Hematopoietic multipotent progenitor cell treated with erythropoietin and hydrocortisone succinate and interleukin-3 and kit ligand, for 4 days (in vitro differentiated cells): ENCODE measurements at regions not wholly inside any gene's neighbourhood (a gene's known extent, or its start where the extent isn't known, plus 50 kb on each side); places are given as distances from the start of the nearest gene placed in this dataset.
"Not testable (repeated sequence)": the region's sequence is repeated elsewhere in the genome, so short reads cannot be mapped to it uniquely, and the experiment has no call there.

Source experiments
- DNase-seq: peaks from one replicate; pipeline ENCODE4 v3.0.0-alpha.2; 2015

DNA sequence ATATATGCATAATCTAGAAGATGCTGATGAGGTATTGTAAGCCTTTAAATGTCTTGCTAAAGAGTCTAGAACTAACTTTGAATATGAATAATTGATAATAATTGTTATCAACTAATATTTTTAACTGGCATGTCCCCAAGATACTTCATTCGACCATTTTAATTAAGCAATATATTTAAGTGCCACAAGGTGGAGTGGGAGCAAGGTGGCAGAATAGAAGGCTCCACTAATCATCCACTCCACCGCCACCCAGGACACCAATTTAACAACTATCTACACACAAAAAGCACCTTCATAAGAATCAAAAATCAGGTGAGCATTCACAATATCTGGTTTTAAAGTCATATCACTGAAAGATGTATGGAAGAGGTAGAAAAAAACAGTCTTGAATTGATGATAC is 409.6 kb downstream of the SEC23A start:
- no peak for DNase-seq

GRCh38 chr14:38669027-38669426 is 413.1 kb upstream of the CLEC14A start:
- DNase-seq: no peak

DNA sequence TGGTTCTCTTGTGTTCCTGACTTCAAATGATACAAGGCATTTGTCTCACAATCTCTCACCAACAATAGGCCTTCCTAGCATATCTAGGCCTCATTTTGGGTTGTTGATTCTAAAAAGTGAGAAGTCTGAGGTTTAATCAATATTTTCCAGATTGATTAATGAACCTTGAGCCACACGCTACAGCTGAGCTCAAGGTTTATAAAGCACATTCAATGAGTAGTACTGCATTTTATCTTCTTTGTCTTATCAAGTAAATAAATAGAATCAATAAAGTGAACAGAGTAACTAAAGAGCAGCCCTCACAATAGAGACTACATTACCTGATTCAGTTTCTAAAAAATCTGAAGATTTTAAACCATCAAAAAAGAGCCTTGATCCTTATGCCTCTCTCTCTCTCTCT is 407.5 kb upstream of the CLEC14A start:
- DNase-seq: no peak

DNA sequence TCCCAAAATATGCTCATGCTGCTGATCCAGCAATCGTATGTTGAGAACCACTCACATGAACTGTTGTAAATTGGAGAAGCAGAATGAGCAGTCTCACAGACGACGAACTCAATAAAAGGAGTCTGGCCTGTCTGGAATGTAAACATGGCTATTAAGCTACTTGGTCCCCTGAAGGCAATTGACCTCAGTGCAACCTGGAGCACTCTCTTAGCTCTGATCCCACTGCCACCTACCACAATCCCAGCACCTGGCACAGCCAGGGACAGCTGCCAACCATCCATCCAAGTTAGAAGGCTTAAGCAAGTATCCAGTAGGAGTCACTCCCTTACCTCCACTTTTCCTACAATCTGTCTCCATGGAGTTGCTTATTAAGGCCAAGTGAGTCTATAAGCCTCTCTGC is 406.9 kb upstream of the CLEC14A start:
- DNase-seq: no peak

DNA sequence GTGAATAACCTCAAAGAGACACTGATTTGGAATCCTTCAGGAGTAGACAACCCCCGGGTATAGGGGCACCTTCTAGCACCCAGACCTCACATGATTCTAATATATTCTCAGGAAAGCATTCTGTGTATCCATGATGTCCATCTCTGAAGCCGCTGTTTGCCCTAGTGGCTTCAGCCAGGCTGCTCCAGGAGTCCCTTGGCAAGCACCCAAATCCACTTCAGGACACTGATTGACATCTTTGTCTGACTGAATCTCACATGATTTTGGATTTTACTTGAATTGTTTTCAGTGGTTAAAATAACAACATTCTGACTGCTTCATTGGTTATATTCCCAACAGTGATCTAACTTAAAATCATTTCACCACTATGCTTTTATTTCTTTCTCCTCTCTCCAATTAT is 390.5 kb upstream of the CLEC14A start:
- no peak for DNase-seq

- DNase-seq: not testable (repeated sequence)
Observed at GRCh38 chr14:38634913-38635312, 379.0 kb upstream of the CLEC14A start.

DNA sequence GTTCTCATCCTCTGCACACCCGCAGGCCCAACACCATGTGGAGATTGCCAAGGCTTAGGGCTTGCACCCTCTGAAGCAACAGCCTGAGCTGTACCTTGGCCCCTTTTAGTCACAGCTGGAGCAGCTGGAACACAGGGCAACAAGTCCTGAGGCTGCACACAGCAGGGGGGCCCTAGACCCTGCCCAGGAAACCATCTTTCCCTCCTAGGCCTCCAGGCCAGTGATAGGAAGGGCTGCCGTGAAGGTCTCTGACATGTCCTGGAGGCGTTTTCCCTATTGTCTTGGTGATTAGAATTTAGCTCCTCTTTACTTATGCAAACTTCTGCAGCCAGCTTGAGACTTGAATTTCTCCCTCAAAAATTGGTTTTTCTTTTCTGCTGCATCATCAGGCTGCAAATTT is 373.5 kb upstream of the CLEC14A start:
- no peak for DNase-seq

GRCh38 chr14:38627163-38627562 is 371.3 kb upstream of the CLEC14A start:
- DNase-seq: no peak

DNA sequence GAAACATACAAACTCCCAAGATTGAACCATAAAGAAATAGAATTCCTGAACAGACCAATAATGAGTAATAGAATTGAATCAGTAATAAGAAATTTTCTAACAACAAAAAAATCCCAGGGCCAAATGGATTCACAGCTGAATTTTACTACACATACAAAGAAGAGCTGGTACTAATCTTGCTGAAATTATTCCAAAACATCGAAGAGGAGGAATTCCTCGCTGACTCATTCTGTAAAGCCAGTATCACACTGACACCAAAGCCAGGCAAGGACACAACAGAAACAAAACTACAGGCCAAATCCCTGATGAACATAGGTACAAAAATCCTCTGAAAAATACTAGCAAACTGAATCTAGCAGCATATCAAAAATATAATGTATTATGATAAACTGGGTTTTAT is 367.8 kb upstream of the CLEC14A start:
- DNase-seq: no peak

- DNase-seq: peak; percentile 9
Observed at GRCh38 chr14:38618514-38618913, 362.6 kb upstream of the CLEC14A start.

- DNase-seq: no peak
Observed at GRCh38 chr14:38616959-38617358, 361.1 kb upstream of the CLEC14A start.

DNA sequence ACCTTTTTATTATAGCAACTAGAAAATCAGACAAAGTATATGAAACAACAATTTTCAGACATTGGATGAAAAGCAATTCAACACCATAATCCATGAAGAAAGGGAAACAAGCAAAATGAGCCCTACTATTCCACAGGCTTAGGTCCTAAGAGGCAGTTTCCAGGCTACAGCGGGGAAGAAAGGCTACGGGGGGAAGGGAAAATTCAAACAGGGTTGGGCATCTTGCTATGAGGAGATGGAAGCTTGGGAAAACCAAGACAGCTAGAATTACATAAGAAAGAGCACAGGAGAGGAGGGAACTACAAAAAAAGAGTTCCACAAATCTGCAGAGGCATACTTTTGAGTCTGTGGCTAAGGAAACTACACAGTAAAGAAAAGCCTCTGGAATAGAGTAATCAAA is 356.0 kb upstream of the CLEC14A start:
- no peak for DNase-seq

GRCh38 chr14:38608244-38608643 is 352.4 kb upstream of the CLEC14A start:
- no peak for DNase-seq

- DNase-seq: peak; percentile 4
Observed at GRCh38 chr14:38605193-38606114, 349.6 kb upstream of the CLEC14A start.

DNA sequence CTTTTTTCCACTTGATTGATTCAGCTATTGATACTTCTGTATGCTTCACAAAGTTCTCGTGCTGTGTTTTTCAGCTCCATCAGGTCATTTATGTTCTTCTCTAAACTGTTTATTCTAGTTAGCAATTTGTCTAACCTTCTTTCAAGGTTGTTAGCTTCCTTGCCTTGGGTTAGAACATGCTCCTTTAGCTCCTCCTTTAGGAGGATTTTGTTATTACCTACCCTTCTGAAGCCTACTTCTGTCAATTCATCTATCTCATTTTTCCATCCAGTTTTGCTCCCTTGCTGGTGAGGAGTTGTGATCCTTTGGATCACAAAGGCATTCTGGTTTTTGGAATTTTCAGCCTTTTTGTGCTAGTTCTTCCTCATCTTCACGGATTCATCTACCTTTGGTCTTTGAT is 344.7 kb upstream of the CLEC14A start:
- peak; percentile 5 for DNase-seq

DNA sequence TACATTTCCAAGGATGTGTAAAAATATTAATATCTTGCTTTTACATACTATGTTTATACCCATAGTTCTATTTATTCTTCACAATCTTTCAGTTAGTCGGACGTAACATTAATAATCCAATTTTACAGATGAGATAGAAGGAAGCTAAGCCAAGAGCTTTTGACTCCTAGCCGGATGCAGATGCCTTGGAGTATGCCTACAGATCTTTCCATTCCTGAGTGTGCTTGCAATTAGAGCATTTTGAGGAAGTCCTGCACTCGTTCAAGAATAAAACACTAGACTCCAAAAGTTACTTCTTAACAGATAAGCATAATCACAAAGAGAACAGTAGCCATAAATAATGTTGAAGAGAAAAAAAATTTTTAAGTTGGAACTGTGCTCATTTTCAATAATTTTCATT is 337.6 kb upstream of the CLEC14A start:
- DNase-seq: no peak

DNA sequence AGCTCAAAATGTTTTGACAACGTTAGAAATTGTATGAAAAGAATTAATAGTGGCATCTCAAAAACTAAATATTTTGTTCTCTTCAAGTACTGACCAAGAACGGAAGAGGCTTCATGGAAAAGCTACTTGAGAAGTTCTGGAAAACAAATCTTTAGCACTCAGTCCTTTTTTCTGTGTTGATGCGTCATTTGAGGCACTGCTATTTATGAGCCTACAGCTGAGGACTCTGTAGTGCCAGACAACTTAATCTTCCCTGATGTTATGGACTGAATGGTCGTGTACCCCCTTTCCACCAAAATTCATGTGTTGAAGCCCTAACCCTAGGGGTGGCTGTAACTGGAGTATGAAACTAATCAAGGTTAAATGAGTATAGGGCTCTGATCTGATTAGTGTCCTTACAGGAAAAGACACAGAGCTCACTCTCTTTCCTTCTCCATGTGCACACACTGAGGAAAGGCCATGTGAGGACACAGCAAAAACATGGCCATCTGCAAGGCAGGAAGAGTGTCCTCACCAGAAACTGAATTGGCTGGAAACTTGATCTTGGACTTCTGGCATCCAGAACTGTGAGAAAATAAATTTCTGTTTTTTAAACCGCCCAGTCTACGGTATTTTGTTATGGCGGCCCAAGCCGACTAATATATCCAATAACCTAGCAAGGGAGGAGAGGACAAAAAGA is 337.0 kb upstream of the CLEC14A start:
- no peak for DNase-seq

- DNase-seq: no peak
Observed at GRCh38 chr14:38589747-38590350, 334.0 kb upstream of the CLEC14A start.

GRCh38 chr14:38583471-38583870 is 327.6 kb upstream of the CLEC14A start:
- DNase-seq: no peak

- DNase-seq: no peak
Observed at GRCh38 chr14:38578278-38578681, 322.4 kb upstream of the CLEC14A start.

- DNase-seq: no peak
Observed at GRCh38 chr14:38567703-38568102, 311.8 kb upstream of the CLEC14A start.

GRCh38 chr14:38561657-38562056 is 305.8 kb upstream of the CLEC14A start:
- no peak for DNase-seq

DNA sequence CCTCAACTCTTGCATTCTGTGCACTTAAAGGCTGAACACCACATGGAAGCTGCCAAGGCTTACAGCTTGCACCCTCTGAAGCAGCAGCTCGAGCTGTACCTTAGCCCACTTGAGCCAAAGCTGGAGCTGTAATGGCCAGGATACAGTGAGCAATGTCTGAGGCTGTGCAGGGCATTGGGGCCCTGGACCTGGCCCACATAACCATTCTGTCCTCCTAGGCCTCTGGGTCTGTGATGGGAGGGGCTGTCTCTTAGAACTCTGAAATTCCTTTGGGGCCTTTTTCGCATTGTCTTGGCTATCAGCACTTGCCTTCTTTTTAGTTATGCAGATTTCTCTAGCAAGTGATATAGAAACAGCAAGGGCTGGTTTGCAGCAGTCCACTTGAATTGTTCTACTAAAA is 303.8 kb upstream of the CLEC14A start:
- no peak for DNase-seq

GRCh38 chr14:38557391-38557790 is 301.5 kb upstream of the CLEC14A start:
- not testable (repeated sequence) for DNase-seq
